ENCODE measurements at regions not wholly inside any gene's neighbourhood (a gene's known extent, or its start where the extent isn't known, plus 50 kb on each side); places are given as distances from the start of the nearest gene placed in this dataset.

DNA sequence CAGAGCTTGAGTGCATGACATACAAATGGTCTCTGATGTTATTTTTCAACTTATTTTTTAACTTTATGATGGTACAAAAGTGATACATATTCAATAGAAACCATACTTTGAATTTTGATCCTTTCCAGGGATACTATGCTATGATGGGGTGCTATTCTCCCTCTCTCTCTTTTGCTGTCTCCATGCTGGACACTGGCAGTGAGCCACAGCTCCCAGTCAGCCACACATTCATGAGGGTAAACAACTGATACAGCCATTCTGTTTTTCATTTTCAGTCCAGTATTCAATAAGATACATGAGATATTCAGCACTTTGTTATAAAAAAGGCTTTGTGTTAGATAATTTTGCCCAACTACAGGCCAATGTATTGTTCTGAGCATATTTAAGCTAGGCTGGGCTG, 859.3 kb upstream of the KLHL29 start:
- H3K9me3 ChIP-seq (ENCODE audit: control insufficient read depth in 1 of 2, insufficient read depth in 1 of 2, low read depth in 1 of 2, low read length in 2 of 2): peaks cover 6 to 11% of the 10 kb centered on the region in 2 experiments; a peak in 2 of 4 replicates
- H2AFZ ChIP-seq (ENCODE audit: low read depth, low read length, poor library complexity, severe bottlenecking): no peak overlapping the region
- H3K27ac ChIP-seq (ENCODE audit: low read depth, low read length): no peak overlapping the region
- H3K4me3 ChIP-seq (replicated peaks in 1 of 2; ENCODE audit: low read depth in 1 of 2, low read length in 2 of 2): no peak overlapping the region
- ATAC-seq (no peak), DNase-seq (ENCODE audit: low read depth, low spot score) (no peak)
- no peaks in the 10 kb centered on the region for H3K4me1 ChIP-seq (ENCODE audit: control insufficient read depth in 1 of 2, insufficient read depth in 2 of 2, low read length in 2 of 2)
- no peaks in the 10 kb centered on the region for H3K36me3 ChIP-seq (ENCODE audit: control insufficient read depth in 1 of 2, insufficient read depth in 2 of 2, low read length in 2 of 2)
- no TSS peak for BruUV-seq (replicated peaks)
- no peaks in the 10 kb centered on the region for H4K20me1 ChIP-seq (ENCODE audit: insufficient read depth)
- intact Hi-C loops (cut with micrococcal nuclease): no loop called here
- H3K9ac ChIP-seq (ENCODE audit: low read length): no peak overlapping the region
- no peaks in the 10 kb centered on the region for H3K27me3 ChIP-seq (ENCODE audit: insufficient read depth, low read length)
- RAD21 ChIA-PET (ENCODE audit: low non-redundant PET in 1 of 2, low total read pairs in 2 of 2, uncharacterized antibody in 2 of 2, unreplicated experiment in 2 of 2): no interaction called here
- no peak overlapping the region for H3K4me2 ChIP-seq (ENCODE audit: low read length)
- H3K9me2 ChIP-seq (ENCODE audit: insufficient read depth): no peaks in the 10 kb centered on the region
- TF ChIP-seq POLR2A (IDR thresholded peaks at IDR 0.05; ENCODE audit: borderline replicate concordance, extremely low read depth, insufficient read depth, insufficient read length): no peak
- TF ChIP-seq, protein P1, sequence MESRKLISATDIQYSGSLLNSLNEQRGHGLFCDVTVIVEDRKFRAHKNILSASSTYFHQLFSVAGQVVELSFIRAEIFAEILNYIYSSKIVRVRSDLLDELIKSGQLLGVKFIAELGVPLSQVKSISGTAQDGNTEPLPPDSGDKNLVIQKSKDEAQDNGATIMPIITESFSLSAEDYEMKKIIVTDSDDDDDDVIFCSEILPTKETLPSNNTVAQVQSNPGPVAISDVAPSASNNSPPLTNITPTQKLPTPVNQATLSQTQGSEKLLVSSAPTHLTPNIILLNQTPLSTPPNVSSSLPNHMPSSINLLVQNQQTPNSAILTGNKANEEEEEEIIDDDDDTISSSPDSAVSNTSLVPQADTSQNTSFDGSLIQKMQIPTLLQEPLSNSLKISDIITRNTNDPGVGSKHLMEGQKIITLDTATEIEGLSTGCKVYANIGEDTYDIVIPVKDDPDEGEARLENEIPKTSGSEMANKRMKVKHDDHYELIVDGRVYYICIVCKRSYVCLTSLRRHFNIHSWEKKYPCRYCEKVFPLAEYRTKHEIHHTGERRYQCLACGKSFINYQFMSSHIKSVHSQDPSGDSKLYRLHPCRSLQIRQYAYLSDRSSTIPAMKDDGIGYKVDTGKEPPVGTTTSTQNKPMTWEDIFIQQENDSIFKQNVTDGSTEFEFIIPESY (IDR thresholded peaks at IDR 0.05; ENCODE audit: extremely low read depth, insufficient replicate concordance, low read length): no peak
- no peak for TF ChIP-seq EZH2phosphoT487 (IDR thresholded peaks at IDR 0.05; ENCODE audit: borderline replicate concordance)
- no peak for TF ChIP-seq JUND (IDR thresholded peaks at IDR 0.05)
- TF ChIP-seq CEBPB (IDR thresholded peaks at IDR 0.05; ENCODE audit: low read depth): no peak
- no peak for TF ChIP-seq CBX3 (IDR thresholded peaks at IDR 0.05; ENCODE audit: low read depth)
- TF ChIP-seq, protein P2, sequence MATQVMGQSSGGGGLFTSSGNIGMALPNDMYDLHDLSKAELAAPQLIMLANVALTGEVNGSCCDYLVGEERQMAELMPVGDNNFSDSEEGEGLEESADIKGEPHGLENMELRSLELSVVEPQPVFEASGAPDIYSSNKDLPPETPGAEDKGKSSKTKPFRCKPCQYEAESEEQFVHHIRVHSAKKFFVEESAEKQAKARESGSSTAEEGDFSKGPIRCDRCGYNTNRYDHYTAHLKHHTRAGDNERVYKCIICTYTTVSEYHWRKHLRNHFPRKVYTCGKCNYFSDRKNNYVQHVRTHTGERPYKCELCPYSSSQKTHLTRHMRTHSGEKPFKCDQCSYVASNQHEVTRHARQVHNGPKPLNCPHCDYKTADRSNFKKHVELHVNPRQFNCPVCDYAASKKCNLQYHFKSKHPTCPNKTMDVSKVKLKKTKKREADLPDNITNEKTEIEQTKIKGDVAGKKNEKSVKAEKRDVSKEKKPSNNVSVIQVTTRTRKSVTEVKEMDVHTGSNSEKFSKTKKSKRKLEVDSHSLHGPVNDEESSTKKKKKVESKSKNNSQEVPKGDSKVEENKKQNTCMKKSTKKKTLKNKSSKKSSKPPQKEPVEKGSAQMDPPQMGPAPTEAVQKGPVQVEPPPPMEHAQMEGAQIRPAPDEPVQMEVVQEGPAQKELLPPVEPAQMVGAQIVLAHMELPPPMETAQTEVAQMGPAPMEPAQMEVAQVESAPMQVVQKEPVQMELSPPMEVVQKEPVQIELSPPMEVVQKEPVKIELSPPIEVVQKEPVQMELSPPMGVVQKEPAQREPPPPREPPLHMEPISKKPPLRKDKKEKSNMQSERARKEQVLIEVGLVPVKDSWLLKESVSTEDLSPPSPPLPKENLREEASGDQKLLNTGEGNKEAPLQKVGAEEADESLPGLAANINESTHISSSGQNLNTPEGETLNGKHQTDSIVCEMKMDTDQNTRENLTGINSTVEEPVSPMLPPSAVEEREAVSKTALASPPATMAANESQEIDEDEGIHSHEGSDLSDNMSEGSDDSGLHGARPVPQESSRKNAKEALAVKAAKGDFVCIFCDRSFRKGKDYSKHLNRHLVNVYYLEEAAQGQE (IDR thresholded peaks at IDR 0.05; ENCODE audit: low read depth): no peak
- TF ChIP-seq, protein P3, sequence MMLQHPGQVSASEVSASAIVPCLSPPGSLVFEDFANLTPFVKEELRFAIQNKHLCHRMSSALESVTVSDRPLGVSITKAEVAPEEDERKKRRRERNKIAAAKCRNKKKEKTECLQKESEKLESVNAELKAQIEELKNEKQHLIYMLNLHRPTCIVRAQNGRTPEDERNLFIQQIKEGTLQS (IDR thresholded peaks at IDR 0.05): no peak
- no peak for TF ChIP-seq ELF1 (IDR thresholded peaks at IDR 0.05; ENCODE audit: borderline replicate concordance, low read depth)
- no peak for TF ChIP-seq EZH2 (IDR thresholded peaks at IDR 0.05)
- TF ChIP-seq ZNF274 (IDR thresholded peaks at IDR 0.05; ENCODE audit: low read depth, low read length): no peak
- TF ChIP-seq, protein P4, sequence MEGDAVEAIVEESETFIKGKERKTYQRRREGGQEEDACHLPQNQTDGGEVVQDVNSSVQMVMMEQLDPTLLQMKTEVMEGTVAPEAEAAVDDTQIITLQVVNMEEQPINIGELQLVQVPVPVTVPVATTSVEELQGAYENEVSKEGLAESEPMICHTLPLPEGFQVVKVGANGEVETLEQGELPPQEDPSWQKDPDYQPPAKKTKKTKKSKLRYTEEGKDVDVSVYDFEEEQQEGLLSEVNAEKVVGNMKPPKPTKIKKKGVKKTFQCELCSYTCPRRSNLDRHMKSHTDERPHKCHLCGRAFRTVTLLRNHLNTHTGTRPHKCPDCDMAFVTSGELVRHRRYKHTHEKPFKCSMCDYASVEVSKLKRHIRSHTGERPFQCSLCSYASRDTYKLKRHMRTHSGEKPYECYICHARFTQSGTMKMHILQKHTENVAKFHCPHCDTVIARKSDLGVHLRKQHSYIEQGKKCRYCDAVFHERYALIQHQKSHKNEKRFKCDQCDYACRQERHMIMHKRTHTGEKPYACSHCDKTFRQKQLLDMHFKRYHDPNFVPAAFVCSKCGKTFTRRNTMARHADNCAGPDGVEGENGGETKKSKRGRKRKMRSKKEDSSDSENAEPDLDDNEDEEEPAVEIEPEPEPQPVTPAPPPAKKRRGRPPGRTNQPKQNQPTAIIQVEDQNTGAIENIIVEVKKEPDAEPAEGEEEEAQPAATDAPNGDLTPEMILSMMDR (IDR thresholded peaks at IDR 0.05 in 2 of 3, conservative IDR thresholded peaks at IDR 0.05 in 1 of 3; ENCODE audit: borderline replicate concordance in 1 of 3, insufficient read depth in 1 of 3, low read depth in 2 of 3, low read length in 2 of 3): no peak
- POLR2A ChIA-PET: no interaction called here
- CTCF ChIA-PET: no interaction called here
- no peaks in the 10 kb centered on the region for H3K79me2 ChIP-seq (ENCODE audit: insufficient read depth, low read length)
